IMR-90 (cell line): ENCODE measurements at regions not wholly inside any gene's neighbourhood (a gene's known extent, or its start where the extent isn't known, plus 50 kb on each side); places are given as distances from the start of the nearest gene placed in this dataset.

ENCODE experiments used
- ATAC-seq: fragments of 200-7000 bp; cut with Tn5 transposase; 2 replicates; pipeline ENCODE4 v1.9.1; 2020; ENCODE audit warnings: low read depth, mild to moderate bottlenecking, moderate library complexity
- BruUV-seq: library from RNA; stranded (reverse); fragments of 400-500 nt; replicated peaks from 2 replicates; lab custom pipeline; 2021; lab: Mats Ljungman, UMichigan
- CTCF ChIA-PET: fragments of 300-600 bp; formaldehyde crosslinking; extraction: SDS; loops from one replicate; lab custom pipeline; 2021; ENCODE audit warnings: antibody characterized with exemption; lab: Yijun Ruan, JAX
- POLR2A ChIA-PET: fragments of 300-600 bp; sonication (Branson Sonifier 250); formaldehyde crosslinking; loops from one replicate; lab custom pipeline; 2022; ENCODE audit warnings: antibody characterized with exemption; ENCODE audit not compliant: unreplicated experiment; lab: Charles Lee
- DNase-seq: peaks from one replicate; pipeline ENCODE4 v3.0.0; 2013
- H2AFZ ChIP-seq: replicated peaks from 2 replicates; pipeline ENCODE3; 2013; ENCODE audit warnings: low read length, mild to moderate bottlenecking; ENCODE audit not compliant: poor library complexity
- H2AK5ac ChIP-seq: 2 replicates; pipeline ENCODE4 v1.6.1; 2013; ENCODE audit warnings: low read depth, low read length, inconsistent platforms
- H2AK9ac ChIP-seq: replicated peaks from 2 replicates; pipeline ENCODE3; 2013; ENCODE audit warnings: mild to moderate bottlenecking, low read depth, low read length, moderate library complexity; ENCODE audit not compliant: poor library complexity
- H2BK120ac ChIP-seq: 2 replicates; pipeline ENCODE4 v1.6.1; 2013; ENCODE audit warnings: low read depth, low read length, inconsistent platforms
- H2BK15ac ChIP-seq: 3 replicates; pipeline ENCODE4 v1.6.1; 2013; ENCODE audit warnings: low read depth, low read length, inconsistent platforms
- H2BK20ac ChIP-seq: 2 replicates; pipeline ENCODE4 v1.6.1; 2013; ENCODE audit warnings: low read depth, mild to moderate bottlenecking, inconsistent platforms, low read length, moderate library complexity
- H2BK5ac ChIP-seq: 2 replicates; pipeline ENCODE4 v1.6.1; 2013; ENCODE audit warnings: mild to moderate bottlenecking, low read depth, low read length, inconsistent platforms; ENCODE audit not compliant: poor library complexity, severe bottlenecking
- H3K14ac ChIP-seq: replicated peaks from 2 replicates; pipeline ENCODE4 v1.6.1; 2013; ENCODE audit warnings: low read depth, low read length, inconsistent platforms
- H3K18ac ChIP-seq: 2 replicates; pipeline ENCODE4 v1.6.1; 2013; ENCODE audit warnings: low read depth, low read length, control low read depth
- H3K23ac ChIP-seq: 2 replicates; pipeline ENCODE4 v1.6.1; 2013; ENCODE audit warnings: low read depth, low read length, inconsistent platforms
- H3K27ac ChIP-seq: 2 replicates; pipeline ENCODE4 v1.5.1; 2013; ENCODE audit warnings: mild to moderate bottlenecking, control low read depth, low read length; ENCODE audit not compliant: insufficient read depth
- H3K27me3 ChIP-seq: 2 replicates; pipeline ENCODE4 v1.6.1; 2013; ENCODE audit warnings: low read length; ENCODE audit not compliant: control insufficient read depth, insufficient read depth
- H3K36me3 ChIP-seq: 2 replicates; pipeline ENCODE4 v1.6.1; 2013; ENCODE audit warnings: low read length, mixed read lengths; ENCODE audit not compliant: control insufficient read depth, insufficient read depth
- H3K4ac ChIP-seq: 2 replicates; pipeline ENCODE4 v1.6.1; 2013; ENCODE audit warnings: low read depth, low read length, inconsistent platforms
- H3K4me1 ChIP-seq: 2 replicates; pipeline ENCODE4 v1.6.1; 2013; ENCODE audit warnings: low read length, mixed read lengths; ENCODE audit not compliant: control insufficient read depth, insufficient read depth
- H3K4me2 ChIP-seq: 2 replicates; pipeline ENCODE4 v1.6.1; 2013; ENCODE audit warnings: low read depth, mild to moderate bottlenecking, control low read depth, low read length, moderate library complexity
- H3K4me3 ChIP-seq: 2 replicates; pipeline ENCODE4 v1.5.1; 2013; ENCODE audit warnings: low read depth, mild to moderate bottlenecking, control low read depth, low read length, moderate library complexity; ENCODE audit not compliant: insufficient read depth
- H3K56ac ChIP-seq: 2 replicates; pipeline ENCODE4 v1.6.1; 2013; ENCODE audit warnings: low read length, inconsistent platforms; ENCODE audit not compliant: insufficient read depth; ENCODE audit errors: extremely low read depth
- H3K79me1 ChIP-seq, 2 experiments: 2 replicates each; pipeline ENCODE4 v1.6.1; 2013; ENCODE audit warnings: low read length in 2 of 2, inconsistent platforms in 1 of 2, low read depth in 1 of 2
- H3K9ac ChIP-seq: 2 replicates; pipeline ENCODE4 v1.6.1; 2013; ENCODE audit warnings: low read depth, low read length, control low read depth
- H3K9me1 ChIP-seq: 2 replicates; pipeline ENCODE4 v1.6.1; 2013; ENCODE audit warnings: low read length, inconsistent platforms; ENCODE audit not compliant: insufficient read depth
- H3K9me3 ChIP-seq: 2 replicates; pipeline ENCODE4 v1.6.1; 2013; ENCODE audit warnings: low read length; ENCODE audit not compliant: control insufficient read depth, insufficient read depth
- H4K20me1 ChIP-seq: 2 replicates; pipeline ENCODE4 v1.6.1; 2013; ENCODE audit warnings: low read length, inconsistent platforms; ENCODE audit not compliant: insufficient read depth
- H4K5ac ChIP-seq: 2 replicates; pipeline ENCODE4 v1.6.1; 2013; ENCODE audit warnings: mild to moderate bottlenecking, low read depth, low read length, control low read depth
- H4K8ac ChIP-seq, 2 experiments: 2 replicates each; pipeline ENCODE4 v1.6.1; 2013; ENCODE audit warnings: low read depth in 2 of 2, low read length in 2 of 2, control low read depth in 1 of 2, inconsistent platforms in 1 of 2
- H4K91ac ChIP-seq: 2 replicates; pipeline ENCODE4 v1.6.1; 2013; ENCODE audit warnings: low read depth, low read length, inconsistent platforms; ENCODE audit not compliant: insufficient read depth
- CEBPB ChIP-seq: IDR thresholded peaks from 2 replicates; pipeline ENCODE4 v1.6.1; 2012; ENCODE audit warnings: low read depth, low read length, improper control_type of control experiment
- ELK1 ChIP-seq: fragments of 150-350 bp; IDR thresholded peaks from 2 replicates; pipeline ENCODE4 v1.6.1; 2016; ENCODE audit warnings: low read depth, mild to moderate bottlenecking, low read length, moderate library complexity, borderline replicate concordance
- SMC3 ChIP-seq: fragments of 150-350 bp; IDR thresholded peaks from 2 replicates; pipeline ENCODE4 v1.6.1; 2016; ENCODE audit warnings: low read depth, mild to moderate bottlenecking, antibody characterized with exemption, low read length, moderate library complexity
- WGBS, 2 experiments: methylation state at CpG; one replicate each; pipeline versions ENCODE4 v1.1.5 to v1.1.7; 2013; ENCODE audit warnings: missing lambda C conversion rate in 2 of 2; ENCODE audit not compliant: insufficient read length in 1 of 2; ENCODE audit errors: extremely low coverage in 2 of 2; 5-methylcytosine and 5-hydroxymethylcytosine counted together
- dilution Hi-C: fragments of 300-500 bp; cut with HindIII; formaldehyde crosslinking; loops from one replicate; pipeline ENCODE4 v1.14.3; 2018; ENCODE audit warnings: low sequenced_read_pairs; ENCODE audit not compliant: unreplicated experiment
- in situ Hi-C: fragments of 300-500 bp; cut with MboI; formaldehyde crosslinking; loops from 3 replicates; pipeline ENCODE4 v1.14.3; 2019; ENCODE audit warnings: low sequenced_read_pairs, inconsistent platforms, mixed read lengths
- intact Hi-C: fragments of 100-400 bp; cut with micrococcal nuclease; formaldehyde crosslinking; loops from 2 replicates; pipeline ENCODE4 v1.10.0; 2022

DNA sequence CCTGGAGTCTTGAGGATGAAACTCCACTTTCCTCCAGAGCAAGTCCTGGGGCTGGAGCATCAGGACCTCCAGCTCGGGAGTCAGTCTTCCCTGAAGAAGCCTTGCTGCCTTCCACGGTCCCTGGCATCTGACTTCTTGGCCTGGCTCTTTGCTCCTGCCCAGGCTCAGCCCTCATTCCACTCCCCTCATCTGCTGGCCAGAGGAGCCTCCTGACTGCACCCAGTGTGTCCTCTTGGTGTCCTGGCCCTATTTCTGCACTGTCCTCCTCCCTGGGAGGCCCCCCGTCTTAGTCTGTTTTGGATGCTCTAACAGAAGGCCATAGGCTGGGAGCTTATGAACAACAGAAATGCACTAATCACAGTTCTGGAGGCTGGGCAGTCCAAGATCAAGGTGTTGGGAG is 231.5 kb downstream of the LOXHD1 start:
- no peak overlapping the region for H3K18ac ChIP-seq
- H3K4me2 ChIP-seq, result no peak overlapping the region
- dilution Hi-C loops, result no loop called here
- H2BK15ac ChIP-seq, result no peak overlapping the region
- H4K20me1 ChIP-seq, result no peaks in the 10 kb centered on the region
- no peaks in the 10 kb centered on the region for H3K36me3 ChIP-seq
- no peak overlapping the region for H3K23ac ChIP-seq
- no peak overlapping the region for H2BK120ac ChIP-seq
- H3K4me3 ChIP-seq, result no peak overlapping the region
- BruUV-seq, result no TSS peak
- no peak overlapping the region for H3K27ac ChIP-seq
- no peak overlapping the region for H2AK9ac ChIP-seq
- no peak overlapping the region for H3K14ac ChIP-seq
- no peak overlapping the region for H3K56ac ChIP-seq
- H3K4ac ChIP-seq, result no peak overlapping the region
- in situ Hi-C loops, result no loop called here
- H3K9ac ChIP-seq, result no peak overlapping the region
- DNase-seq (no peak), ATAC-seq (no peak)
- no peaks in the 10 kb centered on the region for H3K27me3 ChIP-seq
- no peaks in the 10 kb centered on the region for H3K79me1 ChIP-seq
- WGBS, 2 experiments, result no CpG with 5 or more reads among the region's 3 CpGs
- TF ChIP-seq SMC3, result no peak
- no peak for TF ChIP-seq CEBPB
- no peak for TF ChIP-seq ELK1
- H4K5ac ChIP-seq, result no peak overlapping the region
- ChIA-PET CTCF (no interaction called here), POLR2A (no interaction called here)
- no peaks in the 10 kb centered on the region for H3K9me3 ChIP-seq
- no peaks in the 10 kb centered on the region for H3K9me1 ChIP-seq
- H4K8ac ChIP-seq, result no peak overlapping the region
- H4K91ac ChIP-seq, result no peak overlapping the region
- H2AK5ac ChIP-seq, result no peak overlapping the region
- no peak overlapping the region for H2BK20ac ChIP-seq
- H2BK5ac ChIP-seq, result no peak overlapping the region
- H2AFZ ChIP-seq, result no peak overlapping the region
- no peaks in the 10 kb centered on the region for H3K4me1 ChIP-seq
- intact Hi-C loops, result no loop called here
